GM06990 (cell line): ENCODE measurements at regions not wholly inside any gene's neighbourhood (a gene's known extent, or its start where the extent isn't known, plus 50 kb on each side); places are given as distances from the start of the nearest gene placed in this dataset.
"Not testable (repeated sequence)": the region's sequence is repeated elsewhere in the genome, so short reads cannot be mapped to it uniquely, and the experiment has no call there.

ENCODE experiments used
- DNase-seq: peaks from one replicate; pipeline ENCODE4 v3.0.0-alpha.2; 2011; ENCODE audit not compliant: insufficient read length; ENCODE audit errors: extremely low read depth
- H3K27me3 ChIP-seq: replicated peaks from 2 replicates; pipeline ENCODE4 v1.6.0; 2011; ENCODE audit warnings: low read length; ENCODE audit not compliant: control insufficient read depth, insufficient read depth
- H3K36me3 ChIP-seq: 2 replicates; pipeline ENCODE4 v1.5.1; 2011; ENCODE audit warnings: low read length; ENCODE audit not compliant: control insufficient read depth, insufficient read depth
- H3K4me3 ChIP-seq: replicated peaks from 2 replicates; pipeline ENCODE4 v1.5.1; 2011; ENCODE audit warnings: low read depth, mild to moderate bottlenecking, control low read depth, low read length
- CTCF ChIP-seq: IDR thresholded peaks from 2 replicates; pipeline ENCODE4 v1.5.1; 2011; ENCODE audit warnings: low read length, control low read depth, mild to moderate bottlenecking, inconsistent platforms; ENCODE audit not compliant: insufficient read depth, poor library complexity, severe bottlenecking

DNA sequence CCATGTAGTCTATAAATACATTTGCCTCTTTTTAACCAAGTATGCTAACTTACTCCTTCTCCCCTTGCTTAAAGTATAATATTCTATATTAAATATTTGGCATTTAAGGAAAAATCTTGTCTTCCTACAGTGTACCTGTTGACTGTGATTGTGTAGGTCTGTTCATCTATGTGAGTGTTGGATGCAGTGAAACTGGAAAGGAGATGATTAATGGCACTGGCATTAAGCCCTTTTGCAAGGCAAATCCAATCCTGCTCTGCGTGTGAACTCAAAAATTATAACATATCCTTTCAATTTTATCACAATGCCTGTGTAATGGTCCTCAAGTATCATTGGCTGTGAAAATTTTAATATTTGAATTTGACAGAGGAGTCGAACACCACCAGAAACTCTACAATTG is 565.0 kb downstream of the KCNT2 start:
- H3K36me3 ChIP-seq = no peaks in the 10 kb centered on the region
- no peak for TF ChIP-seq CTCF
- H3K27me3 ChIP-seq = no peaks in the 10 kb centered on the region
- no peak overlapping the region for H3K4me3 ChIP-seq
- DNase-seq = no peak

DNA sequence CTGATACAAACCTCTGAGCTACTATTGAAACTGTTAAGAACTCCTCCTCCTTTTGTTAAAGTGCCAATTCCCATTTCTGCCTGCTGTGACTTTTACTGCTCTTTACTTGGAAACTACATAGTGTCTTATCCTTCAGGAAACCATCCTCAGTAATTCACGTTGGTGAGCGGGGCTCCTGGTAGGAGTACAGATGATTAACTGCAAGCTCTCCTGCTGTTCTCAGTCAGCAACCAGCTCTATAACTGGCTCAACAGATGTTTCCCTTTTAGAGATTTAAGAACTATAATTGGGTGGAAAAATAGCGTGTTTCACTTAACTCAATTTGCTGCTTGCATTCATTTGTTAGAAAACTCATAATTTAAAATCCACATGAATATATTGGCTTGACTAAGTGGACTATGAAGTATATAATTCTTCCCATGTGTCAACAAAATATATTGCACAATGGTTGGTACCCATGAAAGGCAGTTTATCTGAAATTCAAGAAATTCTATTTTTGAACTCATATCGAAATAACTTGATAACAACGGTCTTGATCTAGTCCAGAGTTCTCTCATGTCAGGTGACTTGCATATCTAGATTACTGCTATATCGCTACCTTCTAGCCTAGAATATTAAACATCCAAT is 574.0 kb downstream of the KCNT2 start:
- Histone ChIP-seq H3K4me3 (no peak overlapping the region), H3K36me3 (no peaks in the 10 kb centered on the region), H3K27me3 (no peaks in the 10 kb centered on the region)
- no peak for DNase-seq
- TF ChIP-seq CTCF = no peak

GRCh38 chr1:196031387-196031786 is 576.9 kb downstream of the KCNT2 start:
- DNase-seq, H3K36me3 ChIP-seq, H3K4me3 ChIP-seq, H3K27me3 ChIP-seq: not testable (repeated sequence)

DNA sequence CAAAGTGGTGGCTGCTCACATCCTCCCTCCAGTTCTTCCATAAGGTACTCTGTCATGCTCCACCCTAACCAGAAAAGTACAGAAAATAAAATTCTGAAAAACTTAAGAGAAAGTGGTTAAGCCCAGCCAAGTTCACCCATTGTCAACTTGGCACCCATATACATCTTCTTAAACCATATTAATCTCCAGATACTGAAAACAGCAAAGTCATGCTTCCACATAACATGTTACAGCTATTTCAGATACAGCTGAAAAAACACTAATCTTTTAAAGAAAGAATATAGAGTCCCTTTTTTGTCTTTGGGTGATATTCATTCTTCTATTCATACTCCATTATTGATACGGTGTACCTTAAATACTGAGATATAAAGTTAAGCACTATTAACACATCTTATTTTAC is 577.8 kb downstream of the KCNT2 start:
- no peak overlapping the region for H3K4me3 ChIP-seq
- DNase-seq = no peak
- no peaks in the 10 kb centered on the region for H3K27me3 ChIP-seq
- TF ChIP-seq CTCF = no peak
- H3K36me3 ChIP-seq = no peaks in the 10 kb centered on the region

DNA sequence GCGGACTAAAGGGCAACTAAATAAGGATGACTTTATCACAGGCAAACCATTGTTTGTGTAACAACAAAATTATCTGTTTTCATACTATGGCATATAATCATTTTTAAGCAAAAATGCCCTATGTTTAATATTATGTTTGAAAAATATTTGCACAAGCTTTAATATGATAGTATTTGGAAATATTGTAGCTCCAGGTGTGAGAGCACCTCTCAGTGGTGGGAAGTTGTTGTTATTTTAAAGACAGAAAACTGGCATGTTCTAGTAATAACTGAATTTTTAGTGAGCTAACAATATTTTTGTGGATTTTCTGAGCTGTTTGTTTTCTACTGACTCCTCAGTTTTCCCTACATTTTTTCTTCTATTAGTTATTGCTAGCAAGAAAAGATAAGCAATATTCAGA is 578.8 kb downstream of the KCNT2 start:
- Histone ChIP-seq H3K27me3 (no peaks in the 10 kb centered on the region), H3K36me3 (no peaks in the 10 kb centered on the region), H3K4me3 (no peak overlapping the region)
- no peak for DNase-seq
- TF ChIP-seq CTCF = no peak

GRCh38 chr1:196027127-196027526 is 581.1 kb downstream of the KCNT2 start:
- Histone ChIP-seq H3K27me3 (no peaks in the 10 kb centered on the region), H3K4me3 (no peak overlapping the region), H3K36me3 (no peaks in the 10 kb centered on the region)
- no peak for DNase-seq
- no peak for TF ChIP-seq CTCF

DNA sequence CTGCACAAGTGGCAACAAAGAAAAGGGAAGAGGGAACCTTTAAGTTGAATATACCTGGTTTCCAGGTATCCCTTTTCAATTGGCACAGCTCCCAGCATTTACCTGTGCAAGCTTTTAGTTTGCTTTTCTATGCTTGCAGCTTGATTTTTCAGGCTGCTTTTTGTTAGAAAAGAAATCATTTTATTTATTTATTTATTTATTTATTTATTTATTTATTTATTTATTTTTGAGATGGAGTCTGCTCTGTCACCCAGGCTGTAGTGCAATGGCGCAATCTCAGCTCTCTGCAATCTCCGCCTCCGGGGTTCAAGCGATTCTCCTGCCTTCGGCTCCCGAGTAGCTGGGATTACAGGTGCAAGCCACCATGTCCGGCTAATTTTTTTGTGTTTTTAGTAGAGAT is 587.1 kb downstream of the KCNT2 start:
- not testable (repeated sequence) for H3K4me3 ChIP-seq, DNase-seq, H3K27me3 ChIP-seq, H3K36me3 ChIP-seq
